Peyer's patch (tissue), 4 donors: ENCODE measurements at regions not wholly inside any gene's neighbourhood (a gene's known extent, or its start where the extent isn't known, plus 50 kb on each side); places are given as distances from the start of the nearest gene placed in this dataset.
"Not testable (repeated sequence)": the region's sequence is repeated elsewhere in the genome, so short reads cannot be mapped to it uniquely, and the experiment has no call there.

Experiments
- DNase-seq, 3 donors: peaks; one replicate each; pipeline ENCODE4 v3.0.0-alpha.2; 2017 to 2019
- H3K27ac ChIP-seq, 4 donors: fragments of 200-600 bp; sonication (generic); one replicate each; pipeline ENCODE4 v1.5.1; 2016 to 2019
- H3K27me3 ChIP-seq, 2 donors: fragments of 200-600 bp; sonication (generic); one replicate each; pipeline ENCODE4 v1.5.1; 2019
- H3K36me3 ChIP-seq, 3 donors: fragments of 200-600 bp; sonication (generic); one replicate each; pipeline ENCODE4 v1.5.1; 2016 to 2019
- H3K4me1 ChIP-seq, 4 donors: fragments of 200-600 bp; sonication (generic); one replicate each; pipeline ENCODE4 v1.5.1; 2016 to 2019
- H3K4me3 ChIP-seq, 4 donors: fragments of 200-600 bp; sonication (generic); 1 replicate in 3 of 4; 2 replicates in 1 of 4; pipeline ENCODE4 v1.5.1; 2016 to 2019; ENCODE audit warnings: mild to moderate bottlenecking in 1 of 4
- H3K9me3 ChIP-seq, 4 donors: fragments of 200-600 bp; sonication (generic); one replicate each; pipeline ENCODE4 v1.5.1; 2016 to 2019; ENCODE audit warnings: mild to moderate bottlenecking in 1 of 4
- POLR2A ChIP-seq, 2 donors: fragments of 450-650 bp; IDR thresholded peaks; one replicate each; pipeline ENCODE4 v1.5.1; 2017; ENCODE audit warnings: antibody characterized with exemption in 2 of 2, mild to moderate bottlenecking in 2 of 2, moderate library complexity in 2 of 2
- TF ChIP-seq, protein P1 (sequence below), 6 experiments: fragments of 450-650 bp in 4 of 6; fragments of 200-600 bp in 2 of 6; sonication (generic) in 1 of 6; IDR thresholded peaks; one replicate each; pipeline ENCODE4 v1.5.1; 2017 to 2019; ENCODE audit warnings: antibody characterized with exemption in 6 of 6, mild to moderate bottlenecking in 3 of 6, moderate library complexity in 1 of 6

DNA sequence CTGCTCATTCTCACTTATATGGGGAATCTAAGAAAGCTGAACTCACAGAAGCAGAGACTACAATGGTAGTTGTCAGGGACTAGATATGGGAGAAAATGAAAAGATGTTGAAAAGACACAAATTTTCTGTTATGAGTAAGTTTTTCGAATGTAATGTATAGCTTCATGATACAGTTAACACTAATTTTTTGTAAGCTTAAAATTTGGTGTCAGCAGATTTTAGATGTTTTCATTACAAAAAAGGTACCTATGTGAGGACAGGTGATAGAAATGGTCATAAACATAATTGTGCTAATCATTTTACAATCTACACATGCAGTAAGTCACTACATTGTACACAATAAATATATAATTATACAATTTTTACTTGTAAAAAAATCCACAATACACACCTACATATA, 286.6 kb downstream of the ZNF33B start:
- no peaks in the 10 kb centered on the region for H3K27me3 ChIP-seq
- no peaks in the 10 kb centered on the region for H3K9me3 ChIP-seq

DNA sequence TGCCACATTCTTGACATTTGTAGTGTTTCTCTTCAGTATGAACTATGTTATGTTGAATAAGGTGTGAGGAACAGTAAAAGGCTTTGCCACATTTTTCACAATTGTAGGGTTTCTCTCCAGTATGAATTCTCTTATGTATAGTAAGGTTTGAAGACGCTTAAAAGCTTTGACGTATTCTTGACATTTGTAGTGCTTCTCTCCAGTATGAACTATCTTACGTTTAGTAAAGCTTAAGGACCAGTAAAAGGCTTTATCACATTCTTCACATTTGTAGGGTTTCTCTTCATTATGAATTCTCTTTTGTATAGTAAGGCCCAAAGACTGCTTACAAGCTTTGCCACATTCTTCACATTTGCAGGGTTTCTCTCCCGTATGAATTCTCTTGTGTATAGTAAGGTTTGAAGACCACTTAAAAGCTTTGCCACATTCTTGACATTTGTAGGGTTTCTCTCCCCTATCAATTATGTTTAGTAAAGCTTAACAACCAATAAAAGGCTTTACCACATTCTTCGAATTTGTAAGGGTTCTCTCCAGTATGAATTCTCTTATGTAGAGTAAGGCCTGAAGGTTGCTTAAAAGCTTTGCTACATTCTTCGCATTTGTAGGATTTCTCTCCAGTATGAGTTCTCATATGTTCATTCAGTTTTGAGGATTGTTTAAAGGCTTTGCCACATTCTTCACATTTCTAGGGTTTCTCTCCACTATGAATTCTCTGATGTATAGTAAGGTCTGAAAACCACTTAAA, 301.6 kb downstream of the ZNF33B start:
- peaks cover 0 to 50% (median 7%) of the 10 kb centered on the region in 4 donors for H3K9me3 ChIP-seq

More for the DNA sequence above, 286.6 kb downstream of the ZNF33B start:
- no peaks in the 10 kb centered on the region for H3K36me3 ChIP-seq
- TF ChIP-seq, protein P1, sequence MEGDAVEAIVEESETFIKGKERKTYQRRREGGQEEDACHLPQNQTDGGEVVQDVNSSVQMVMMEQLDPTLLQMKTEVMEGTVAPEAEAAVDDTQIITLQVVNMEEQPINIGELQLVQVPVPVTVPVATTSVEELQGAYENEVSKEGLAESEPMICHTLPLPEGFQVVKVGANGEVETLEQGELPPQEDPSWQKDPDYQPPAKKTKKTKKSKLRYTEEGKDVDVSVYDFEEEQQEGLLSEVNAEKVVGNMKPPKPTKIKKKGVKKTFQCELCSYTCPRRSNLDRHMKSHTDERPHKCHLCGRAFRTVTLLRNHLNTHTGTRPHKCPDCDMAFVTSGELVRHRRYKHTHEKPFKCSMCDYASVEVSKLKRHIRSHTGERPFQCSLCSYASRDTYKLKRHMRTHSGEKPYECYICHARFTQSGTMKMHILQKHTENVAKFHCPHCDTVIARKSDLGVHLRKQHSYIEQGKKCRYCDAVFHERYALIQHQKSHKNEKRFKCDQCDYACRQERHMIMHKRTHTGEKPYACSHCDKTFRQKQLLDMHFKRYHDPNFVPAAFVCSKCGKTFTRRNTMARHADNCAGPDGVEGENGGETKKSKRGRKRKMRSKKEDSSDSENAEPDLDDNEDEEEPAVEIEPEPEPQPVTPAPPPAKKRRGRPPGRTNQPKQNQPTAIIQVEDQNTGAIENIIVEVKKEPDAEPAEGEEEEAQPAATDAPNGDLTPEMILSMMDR (IDR thresholded peaks at IDR 0.05) = no peak
- no peak for TF ChIP-seq POLR2A (IDR thresholded peaks at IDR 0.05)
- H3K27ac ChIP-seq = no peak overlapping the region
- no peak for DNase-seq
- H3K4me1 ChIP-seq = no peaks in the 10 kb centered on the region
- no peak overlapping the region for H3K4me3 ChIP-seq

DNA sequence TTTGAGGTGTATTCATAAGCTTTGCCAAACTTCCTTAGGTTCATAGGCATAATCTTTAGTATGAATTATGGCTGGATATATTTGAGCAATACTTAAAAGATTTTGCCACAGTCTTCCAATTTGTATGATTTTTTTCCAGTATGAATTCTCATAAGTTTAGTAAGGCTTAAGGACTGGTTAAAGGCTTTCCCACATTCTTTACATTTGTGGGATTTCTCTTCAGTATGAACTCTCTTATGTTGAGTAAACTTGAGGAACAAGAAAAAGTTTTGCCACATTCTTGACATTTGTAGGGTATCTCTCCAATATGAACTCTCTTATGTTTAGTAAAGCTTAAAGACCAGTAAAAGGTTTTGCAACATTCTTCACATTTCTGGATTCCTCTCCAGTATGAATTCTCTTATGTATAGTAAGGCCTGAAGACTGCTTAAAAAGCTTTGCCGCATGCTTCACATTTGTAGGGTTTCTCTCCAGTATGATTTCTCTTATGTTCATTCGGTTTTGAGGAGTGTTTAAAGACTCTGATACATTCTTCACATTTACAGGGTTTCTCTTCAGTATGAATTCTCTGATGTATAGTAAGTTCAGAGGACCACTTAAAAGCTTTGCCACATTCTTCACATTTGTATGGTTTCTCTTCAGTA, 302.6 kb downstream of the ZNF33B start:
- H3K4me3 ChIP-seq, H3K36me3 ChIP-seq, H3K27me3 ChIP-seq, H3K4me1 ChIP-seq, DNase-seq, H3K27ac ChIP-seq: not testable (repeated sequence)
- H3K9me3 ChIP-seq = peaks cover 0 to 45% (median 5%) of the 10 kb centered on the region in 4 donors

More for the DNA sequence above, 301.6 kb downstream of the ZNF33B start:
- H3K36me3 ChIP-seq, H3K27me3 ChIP-seq, H3K4me1 ChIP-seq, DNase-seq, H3K27ac ChIP-seq, H3K4me3 ChIP-seq: not testable (repeated sequence)

DNA sequence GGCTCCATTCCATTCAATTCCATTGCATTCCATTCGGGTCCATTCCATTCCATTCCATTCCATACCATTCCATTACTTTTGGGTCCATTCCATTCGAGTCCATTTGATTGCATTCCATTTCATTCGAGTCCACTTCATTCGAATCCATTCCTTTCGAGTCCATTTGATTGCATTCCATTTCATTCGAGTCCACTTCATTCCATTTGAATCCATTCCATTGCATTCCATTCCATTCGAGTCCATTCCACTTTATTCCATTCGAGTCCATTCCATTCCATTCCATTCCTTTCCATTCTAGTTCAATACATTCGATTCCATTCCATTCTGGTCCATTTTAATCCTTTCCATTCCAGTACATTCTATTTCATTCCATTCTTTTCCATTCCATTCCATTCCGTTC, 334.0 kb downstream of the ZNF33B start:
- DNase-seq = no peak
- Histone ChIP-seq H3K9me3 (peaks cover 0 to 61% (median 5%) of the 10 kb centered on the region in 4 donors), H3K27ac (no peak overlapping the region)

DNA sequence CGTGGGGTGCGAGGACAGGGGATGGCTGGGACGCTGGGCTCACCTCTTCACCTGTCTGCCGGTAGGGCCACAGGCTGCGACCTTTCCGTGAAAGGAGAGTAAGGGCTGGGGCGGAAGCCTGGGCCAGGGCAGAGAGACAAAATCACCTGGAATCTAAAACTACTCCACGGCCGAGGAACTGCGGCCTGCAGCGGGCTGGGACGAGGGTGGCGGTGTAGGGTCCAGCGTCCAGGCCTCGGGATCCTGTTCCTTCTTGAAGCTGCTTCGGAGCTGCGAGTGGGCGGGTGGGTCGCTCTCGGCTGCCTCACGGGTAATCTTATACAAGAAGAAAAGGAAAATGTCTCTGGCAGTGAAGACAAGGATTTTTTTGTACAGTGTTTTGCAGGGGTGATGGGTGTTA, 356.5 kb downstream of the ZNF33B start:
- not testable (repeated sequence) for DNase-seq, H3K4me1 ChIP-seq, H3K27me3 ChIP-seq, H3K9me3 ChIP-seq, H3K4me3 ChIP-seq, H3K27ac ChIP-seq, H3K36me3 ChIP-seq

More for the DNA sequence above, 334.0 kb downstream of the ZNF33B start:
- Histone ChIP-seq H3K4me3 (no peak overlapping the region), H3K4me1 (no peaks in the 10 kb centered on the region), H3K27me3 (no peaks in the 10 kb centered on the region), H3K36me3 (no peaks in the 10 kb centered on the region)
- TF ChIP-seq POLR2A (IDR thresholded peaks at IDR 0.05) = no peak
- TF ChIP-seq, protein P1 (IDR thresholded peaks at IDR 0.05) = no peak

DNA sequence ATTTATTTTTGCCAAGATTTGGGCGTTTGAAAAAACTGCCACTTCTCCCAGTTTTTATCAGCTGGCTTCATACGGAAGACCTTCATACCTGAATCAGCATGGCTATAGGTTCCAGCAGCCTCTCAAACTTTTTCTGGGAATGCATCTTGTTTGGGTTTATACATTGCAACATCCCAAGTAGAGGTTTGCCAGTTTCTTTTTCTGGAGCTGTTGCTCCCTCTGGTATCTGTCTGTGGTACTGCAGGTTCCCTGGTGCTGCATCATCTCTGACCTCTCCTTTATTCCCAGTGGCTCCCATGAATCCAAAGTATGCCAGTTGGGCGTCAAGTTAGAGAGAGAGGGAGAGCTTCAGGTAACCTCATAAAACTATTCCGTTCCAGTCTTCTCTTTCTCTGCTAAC, 368.6 kb downstream of the ZNF33B start:
- not testable (repeated sequence) for H3K36me3 ChIP-seq, H3K4me3 ChIP-seq, H3K4me1 ChIP-seq, H3K9me3 ChIP-seq, H3K27me3 ChIP-seq, H3K27ac ChIP-seq, DNase-seq

DNA sequence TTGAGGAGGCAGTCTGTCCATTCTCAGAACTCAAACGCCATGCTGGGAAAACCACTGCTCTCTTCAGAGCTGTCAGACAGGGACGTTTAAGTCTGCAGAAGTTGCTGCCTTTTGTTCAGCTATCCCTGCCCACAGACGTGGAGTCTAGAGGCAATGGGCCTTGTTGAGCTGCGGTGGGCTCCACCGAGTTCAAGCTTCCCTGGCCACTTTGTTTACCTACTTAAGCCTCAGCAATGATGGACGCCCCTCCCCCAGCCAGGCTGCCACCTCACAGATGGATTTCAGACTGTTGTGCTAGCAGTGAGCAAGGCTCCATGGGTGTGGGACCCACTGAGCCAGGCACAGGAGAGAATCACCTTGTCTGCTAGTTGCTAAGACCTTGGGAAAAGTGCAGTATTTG, 375.1 kb downstream of the ZNF33B start:
- DNase-seq, H3K4me3 ChIP-seq, H3K27ac ChIP-seq, H3K4me1 ChIP-seq, H3K27me3 ChIP-seq, H3K36me3 ChIP-seq, H3K9me3 ChIP-seq: not testable (repeated sequence)

DNA sequence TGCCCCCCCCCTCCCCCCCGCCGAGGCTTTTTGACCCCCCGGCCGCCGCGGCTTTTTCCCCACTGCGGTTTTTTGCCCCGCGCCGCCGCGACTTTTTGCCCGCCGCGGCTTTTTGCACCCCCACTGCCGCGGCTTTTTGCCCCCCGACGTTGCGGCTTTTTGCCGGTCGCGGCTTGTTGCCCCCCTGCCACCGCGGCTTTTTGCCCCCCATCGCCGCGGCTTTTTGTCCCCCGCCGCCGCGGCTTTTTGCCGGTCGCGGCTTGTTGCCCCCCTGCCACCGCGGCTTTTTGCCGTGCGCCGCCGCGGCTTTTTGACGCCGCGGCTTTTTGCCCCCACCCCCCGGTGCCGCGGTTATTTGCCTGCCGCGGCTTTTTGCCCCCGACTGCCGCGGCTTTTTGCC, 395.4 kb downstream of the ZNF33B start:
- not testable (repeated sequence) for DNase-seq, H3K27ac ChIP-seq, H3K27me3 ChIP-seq, H3K4me1 ChIP-seq, H3K36me3 ChIP-seq, H3K9me3 ChIP-seq, H3K4me3 ChIP-seq
